GM06990 (cell line): ENCODE measurements at regions not wholly inside any gene's neighbourhood (a gene's known extent, or its start where the extent isn't known, plus 50 kb on each side); places are given as distances from the start of the nearest gene placed in this dataset.

Experiments used
- DNase-seq: peaks from one replicate; pipeline ENCODE4 v3.0.0-alpha.2; 2011; ENCODE audit not compliant: insufficient read length; ENCODE audit errors: extremely low read depth
- H3K27me3 ChIP-seq: replicated peaks from 2 replicates; pipeline ENCODE4 v1.6.0; 2011; ENCODE audit warnings: low read length; ENCODE audit not compliant: control insufficient read depth, insufficient read depth
- H3K36me3 ChIP-seq: 2 replicates; pipeline ENCODE4 v1.5.1; 2011; ENCODE audit warnings: low read length; ENCODE audit not compliant: control insufficient read depth, insufficient read depth
- H3K4me3 ChIP-seq: replicated peaks from 2 replicates; pipeline ENCODE4 v1.5.1; 2011; ENCODE audit warnings: low read depth, mild to moderate bottlenecking, control low read depth, low read length
- CTCF ChIP-seq: IDR thresholded peaks from 2 replicates; pipeline ENCODE4 v1.5.1; 2011; ENCODE audit warnings: low read length, control low read depth, mild to moderate bottlenecking, inconsistent platforms; ENCODE audit not compliant: insufficient read depth, poor library complexity, severe bottlenecking

GRCh38 chr13:100946588-100946987 lies 272.0 kb upstream of the TMTC4 start:
- Histone ChIP-seq H3K4me3 (no peak overlapping the region), H3K36me3 (no peaks in the 10 kb centered on the region), H3K27me3 (no peaks in the 10 kb centered on the region; the same call in 1 of the 2 replicates)
- DNase-seq = no peak
- TF ChIP-seq CTCF = no peak

GRCh38 chr13:100944791-100945345 lies 270.3 kb upstream of the TMTC4 start:
- no peak overlapping the region for H3K4me3 ChIP-seq
- no peaks in the 10 kb centered on the region for H3K36me3 ChIP-seq
- DNase-seq = no peak
- no peaks in the 10 kb centered on the region; the same call in 1 of the 2 replicates for H3K27me3 ChIP-seq
- TF ChIP-seq CTCF = no peak

GRCh38 chr13:100942742-100943141 lies 268.1 kb upstream of the TMTC4 start:
- no peak for DNase-seq

GRCh38 chr13:100941377-100942368 lies 267.1 kb upstream of the TMTC4 start:
- no peak overlapping the region for H3K4me3 ChIP-seq
- no peaks in the 10 kb centered on the region for H3K36me3 ChIP-seq
- no peak for TF ChIP-seq CTCF
- no peaks in the 10 kb centered on the region; the same call in 1 of the 2 replicates for H3K27me3 ChIP-seq
- DNase-seq = no peak

More at GRCh38 chr13:100942742-100943141, 268.1 kb upstream of the TMTC4 start:
- no peak for TF ChIP-seq CTCF
- Histone ChIP-seq H3K27me3 (no peaks in the 10 kb centered on the region; the same call in 1 of the 2 replicates), H3K4me3 (no peak overlapping the region), H3K36me3 (no peaks in the 10 kb centered on the region)

GRCh38 chr13:100940658-100941057 lies 266.1 kb upstream of the TMTC4 start:
- no peak overlapping the region for H3K4me3 ChIP-seq
- DNase-seq = no peak
- TF ChIP-seq CTCF = no peak
- no peaks in the 10 kb centered on the region for H3K36me3 ChIP-seq
- no peaks in the 10 kb centered on the region for H3K27me3 ChIP-seq
